Endodermal cell (in vitro differentiated cells): ENCODE measurements at regions not wholly inside any gene's neighbourhood (a gene's known extent, or its start where the extent isn't known, plus 50 kb on each side); places are given as distances from the start of the nearest gene placed in this dataset.
"Not testable (repeated sequence)": the region's sequence is repeated elsewhere in the genome, so short reads cannot be mapped to it uniquely, and the experiment has no call there.

Experiments
- DNase-seq: peaks from one replicate; pipeline ENCODE4 v3.0.0-alpha.2; 2017
- H3K27ac ChIP-seq: 2 replicates; pipeline ENCODE4 v1.5.1; 2013; ENCODE audit warnings: mild to moderate bottlenecking, low read depth, low read length, moderate library complexity
- H3K27me3 ChIP-seq: 2 replicates; pipeline ENCODE4 v1.6.1; 2013; ENCODE audit warnings: mild to moderate bottlenecking, low read length, moderate library complexity; ENCODE audit not compliant: insufficient read depth, control insufficient read depth, poor library complexity, severe bottlenecking
- H3K36me3 ChIP-seq: 2 replicates; pipeline ENCODE4 v1.7.0; 2013; ENCODE audit warnings: mild to moderate bottlenecking, low read length, moderate library complexity; ENCODE audit not compliant: control insufficient read depth, insufficient read depth
- H3K4me1 ChIP-seq: one replicate; pipeline ENCODE4 v1.7.0; 2013; ENCODE audit warnings: low read length; ENCODE audit not compliant: control insufficient read depth, insufficient read depth
- H3K4me3 ChIP-seq: 2 replicates; pipeline ENCODE4 v1.5.1; 2013; ENCODE audit warnings: mild to moderate bottlenecking, low read length, moderate library complexity
- H3K9ac ChIP-seq: 2 replicates; pipeline ENCODE4 v1.6.1; 2013; ENCODE audit warnings: mild to moderate bottlenecking, low read length, moderate library complexity; ENCODE audit not compliant: poor library complexity, severe bottlenecking; ENCODE audit errors: extremely low read depth
- H3K9me3 ChIP-seq: 2 replicates; pipeline ENCODE4 v1.6.1; 2013; ENCODE audit warnings: mild to moderate bottlenecking, low read length, moderate library complexity; ENCODE audit not compliant: control insufficient read depth
- H3K27ac Mint-ChIP-seq: 2 replicates; pipeline ENCODE4 v1.8.0; 2020; ENCODE audit warnings: mixed read lengths
- H3K27me3 Mint-ChIP-seq: 2 replicates; pipeline ENCODE4 v1.8.0; 2021; ENCODE audit warnings: mild to moderate bottlenecking, mixed read lengths; ENCODE audit not compliant: insufficient read depth
- H3K36me3 Mint-ChIP-seq: 2 replicates; pipeline ENCODE4 v1.8.0; 2020; ENCODE audit warnings: low read depth, mixed read lengths
- H3K4me1 Mint-ChIP-seq: 2 replicates; pipeline ENCODE4 v1.8.0; 2020; ENCODE audit warnings: mixed read lengths
- H3K4me3 Mint-ChIP-seq: 2 replicates; pipeline ENCODE4 v1.8.0; 2020; ENCODE audit warnings: mild to moderate bottlenecking, moderate library complexity, mixed read lengths
- H3K9me3 Mint-ChIP-seq: 2 replicates; pipeline ENCODE4 v1.8.0; 2020; ENCODE audit warnings: mild to moderate bottlenecking, mixed read lengths
- CTCF ChIP-seq: fragments of 200-600 bp; sonication (generic); conservative IDR thresholded peaks from 2 replicates; pipeline ENCODE4 v1.5.0; 2021; ENCODE audit warnings: antibody characterized with exemption, mild to moderate bottlenecking
- WGBS, 2 experiments: methylation state at CpG; one replicate each; pipeline versions ENCODE4 v1.1.5 to v1.1.7; 2013; ENCODE audit warnings: missing lambda C conversion rate in 2 of 2, mixed read lengths in 1 of 2; ENCODE audit not compliant: insufficient coverage in 1 of 2, insufficient read length in 1 of 2; 5-methylcytosine and 5-hydroxymethylcytosine counted together

GRCh38 chr9:2396622-2397285, 224.8 kb upstream of the VLDLR start:
- TF ChIP-seq CTCF: no peak
- no peak for DNase-seq
- no peak overlapping the region for H3K9ac ChIP-seq
- Mint-ChIP-seq H3K4me1 (no peaks in the 10 kb centered on the region), H3K27ac (no peak overlapping the region), H3K27me3 (peaks cover 30% of the 10 kb centered on the region), H3K4me3 (no peak overlapping the region), H3K9me3 (peaks cover 25% of the 10 kb centered on the region), H3K36me3 (no peaks in the 10 kb centered on the region)
- peaks cover 1% of the 10 kb centered on the region for H3K27me3 ChIP-seq
- no peak overlapping the region for H3K4me3 ChIP-seq
- peaks cover 21% of the 10 kb centered on the region for H3K9me3 ChIP-seq
- H3K36me3 ChIP-seq: no peaks in the 10 kb centered on the region
- 36 to 58% methylated on average over 1 of the region's 1 CpG for WGBS, 2 experiments
- no peaks in the 10 kb centered on the region for H3K4me1 ChIP-seq
- no peak overlapping the region for H3K27ac ChIP-seq

GRCh38 chr9:2397875-2398274, 223.7 kb upstream of the VLDLR start:
- Mint-ChIP-seq H3K9me3 (peaks cover 20% of the 10 kb centered on the region), H3K27me3 (peaks cover 41% of the 10 kb centered on the region)
- not testable (repeated sequence) for H3K27ac Mint-ChIP-seq, H3K27ac ChIP-seq, H3K4me3 Mint-ChIP-seq, H3K4me1 Mint-ChIP-seq, H3K36me3 ChIP-seq, H3K4me3 ChIP-seq, H3K36me3 Mint-ChIP-seq, H3K4me1 ChIP-seq, H3K27me3 ChIP-seq, H3K9ac ChIP-seq, DNase-seq
- peaks cover 17% of the 10 kb centered on the region for H3K9me3 ChIP-seq

GRCh38 chr9:2401746-2402145, 219.8 kb upstream of the VLDLR start:
- H3K27me3 ChIP-seq, H3K9ac ChIP-seq, H3K27ac Mint-ChIP-seq, H3K36me3 Mint-ChIP-seq, DNase-seq, H3K4me3 Mint-ChIP-seq, H3K4me1 Mint-ChIP-seq, H3K4me3 ChIP-seq, H3K36me3 ChIP-seq, H3K9me3 ChIP-seq, H3K4me1 ChIP-seq, H3K27ac ChIP-seq: not testable (repeated sequence)
- 76% methylated on average over 3 of the region's 3 CpGs; no CpG with 5 or more reads in 1 of the 2 experiments for WGBS, 2 experiments
- H3K27me3 Mint-ChIP-seq: peaks cover 62% of the 10 kb centered on the region
- H3K9me3 Mint-ChIP-seq: peaks cover 19% of the 10 kb centered on the region

- 61% methylated on average over 1 of the region's 1 CpG; no CpG with 5 or more reads in 1 of the 2 experiments for WGBS, 2 experiments
- no peak for DNase-seq
- Histone ChIP-seq H3K4me1 (no peaks in the 10 kb centered on the region), H3K27me3 (peaks cover 3% of the 10 kb centered on the region), H3K36me3 (no peaks in the 10 kb centered on the region), H3K9me3 (peaks cover 9% of the 10 kb centered on the region), H3K9ac (no peak overlapping the region), H3K4me3 (no peak overlapping the region), H3K27ac (no peak overlapping the region)
- peaks cover 15% of the 10 kb centered on the region for H3K9me3 Mint-ChIP-seq
- TF ChIP-seq CTCF: no peak
- H3K36me3 Mint-ChIP-seq: no peaks in the 10 kb centered on the region
- H3K4me3 Mint-ChIP-seq: no peak overlapping the region
- no peaks in the 10 kb centered on the region for H3K4me1 Mint-ChIP-seq
- peaks cover 67% of the 10 kb centered on the region for H3K27me3 Mint-ChIP-seq
- H3K27ac Mint-ChIP-seq: no peak overlapping the region
These were observed 217.9 kb upstream of the VLDLR start for GRCh38 chr9:2403701-2404100.
